EL (cell line): ENCODE measurements at regions not wholly inside any gene's neighbourhood (a gene's known extent, or its start where the extent isn't known, plus 50 kb on each side); places are given as distances from the start of the nearest gene placed in this dataset.

Experiments used
- DNase-seq: peaks from one replicate; pipeline ENCODE4 v3.0.0-alpha.2; 2016

- peak; percentile 15 for DNase-seq
These were observed 207.8 kb upstream of the FAR2 start for GRCh38 chr12:28941248-28941647.

- DNase-seq: no peak
These were observed 202.7 kb upstream of the FAR2 start for GRCh38 chr12:28946361-28946760.

GRCh38 chr12:28948685-28949084 lies 200.4 kb upstream of the FAR2 start:
- no peak for DNase-seq

- no peak for DNase-seq
These were observed 199.9 kb upstream of the FAR2 start for GRCh38 chr12:28949184-28949583.

GRCh38 chr12:28950049-28950448 lies 199.0 kb upstream of the FAR2 start:
- DNase-seq: no peak

GRCh38 chr12:28951935-28952334 lies 197.1 kb upstream of the FAR2 start:
- DNase-seq: no peak

GRCh38 chr12:28954333-28954732 lies 194.7 kb upstream of the FAR2 start:
- DNase-seq: no peak

GRCh38 chr12:28955491-28955890 lies 193.6 kb upstream of the FAR2 start:
- DNase-seq: no peak

GRCh38 chr12:28955931-28956330 lies 193.1 kb upstream of the FAR2 start:
- no peak for DNase-seq

- DNase-seq: no peak
These were observed 190.4 kb upstream of the FAR2 start for GRCh38 chr12:28958553-28959195.

- DNase-seq: no peak
These were observed 187.1 kb upstream of the FAR2 start for GRCh38 chr12:28961948-28962384.

- DNase-seq: peak; percentile 21
These were observed 185.5 kb upstream of the FAR2 start for GRCh38 chr12:28963554-28963953.

GRCh38 chr12:28966046-28966780 lies 182.9 kb upstream of the FAR2 start:
- no peak for DNase-seq

- no peak for DNase-seq
These were observed 181.7 kb upstream of the FAR2 start for GRCh38 chr12:28967426-28967825.

- DNase-seq: no peak
These were observed 175.6 kb upstream of the FAR2 start for GRCh38 chr12:28973491-28973890.

- DNase-seq: peak; percentile 45
These were observed 174.9 kb upstream of the FAR2 start for GRCh38 chr12:28974166-28974565.

GRCh38 chr12:28974883-28975282 lies 174.2 kb upstream of the FAR2 start:
- DNase-seq: no peak

- no peak for DNase-seq
These were observed 173.3 kb upstream of the FAR2 start for GRCh38 chr12:28975564-28976340.

GRCh38 chr12:28980436-28980835 lies 168.6 kb upstream of the FAR2 start:
- no peak for DNase-seq

- DNase-seq: no peak
These were observed 161.3 kb upstream of the FAR2 start for GRCh38 chr12:28987538-28988324.

GRCh38 chr12:28988325-28988704 lies 160.8 kb upstream of the FAR2 start:
- DNase-seq: no peak

- no peak for DNase-seq
These were observed 157.5 kb upstream of the FAR2 start for GRCh38 chr12:28991626-28992025.

- DNase-seq: no peak
These were observed 155.4 kb upstream of the FAR2 start for GRCh38 chr12:28993720-28994119.
